MCF 10A (cell line): ENCODE measurements at regions not wholly inside any gene's neighbourhood (a gene's known extent, or its start where the extent isn't known, plus 50 kb on each side); places are given as distances from the start of the nearest gene placed in this dataset.
"Not testable (repeated sequence)": the region's sequence is repeated elsewhere in the genome, so short reads cannot be mapped to it uniquely, and the experiment has no call there.

Source experiments
- BruUV-seq: library from RNA; stranded (reverse); fragments of 400-500 nt; replicated peaks from 2 replicates; lab custom pipeline; 2021; lab: Mats Ljungman, UMichigan
- CTCF ChIA-PET: fragments of 300-600 bp; sonication (Branson Sonifier 250); formaldehyde crosslinking; extraction: SDS; loops from one replicate; lab custom pipeline; 2021; ENCODE audit warnings: antibody characterized with exemption, inconsistent platforms; lab: Yijun Ruan, JAX
- POLR2A ChIA-PET: fragments of 300-600, 350-650 bp; sonication (Branson Sonifier 250); formaldehyde crosslinking; extraction: SDS; loops from one replicate; lab custom pipeline; 2020; ENCODE audit warnings: antibody characterized with exemption, inconsistent platforms; lab: Yijun Ruan, JAX
- DNase-seq: peaks from one replicate; pipeline ENCODE4 v3.0.0-alpha.2; 2018; ENCODE audit not compliant: unreplicated experiment
- H3K27ac Mint-ChIP-seq: one replicate; pipeline ENCODE4 v1.8.0; 2022; ENCODE audit warnings: mild to moderate bottlenecking, low read depth, mixed read lengths; ENCODE audit not compliant: unreplicated experiment
- H3K27me3 Mint-ChIP-seq: one replicate; pipeline ENCODE4 v1.8.0; 2022; ENCODE audit warnings: mixed read lengths; ENCODE audit not compliant: insufficient read depth, unreplicated experiment
- H3K36me3 Mint-ChIP-seq: one replicate; pipeline ENCODE4 v1.8.0; 2022; ENCODE audit warnings: mild to moderate bottlenecking, moderate library complexity, mixed read lengths; ENCODE audit not compliant: insufficient read depth, unreplicated experiment
- H3K4me1 Mint-ChIP-seq: one replicate; pipeline ENCODE4 v1.8.0; 2022; ENCODE audit warnings: mixed read lengths; ENCODE audit not compliant: insufficient read depth, unreplicated experiment
- H3K4me3 Mint-ChIP-seq: one replicate; pipeline ENCODE4 v1.8.0; 2022; ENCODE audit warnings: mild to moderate bottlenecking, moderate library complexity, mixed read lengths; ENCODE audit not compliant: unreplicated experiment
- H3K9me3 Mint-ChIP-seq: one replicate; pipeline ENCODE4 v1.8.0; 2022; ENCODE audit warnings: mixed read lengths; ENCODE audit not compliant: unreplicated experiment
- intact Hi-C: fragments of 100-400 bp; cut with micrococcal nuclease; formaldehyde crosslinking; loops from 2 replicates; pipeline ENCODE4 v1.14.1; 2022

GRCh38 chr1:149285205-149285604 is 181.9 kb upstream of the NBPF9 start:
- H3K4me3 Mint-ChIP-seq, DNase-seq, H3K4me1 Mint-ChIP-seq, intact Hi-C loops, POLR2A ChIA-PET, H3K27me3 Mint-ChIP-seq, H3K27ac Mint-ChIP-seq, H3K36me3 Mint-ChIP-seq, CTCF ChIA-PET, H3K9me3 Mint-ChIP-seq: not testable (repeated sequence)
- BruUV-seq = TSS peak; percentile 73

- DNase-seq, CTCF ChIA-PET, intact Hi-C loops, BruUV-seq, H3K27me3 Mint-ChIP-seq, POLR2A ChIA-PET, H3K9me3 Mint-ChIP-seq, H3K36me3 Mint-ChIP-seq, H3K27ac Mint-ChIP-seq, H3K4me1 Mint-ChIP-seq: not testable (repeated sequence)
- H3K4me3 Mint-ChIP-seq = peak overlapping the region; percentile 74
Measured at GRCh38 chr1:149285638-149286037, 182.3 kb upstream of the NBPF9 start.

GRCh38 chr1:149288580-149288979 is 185.2 kb upstream of the NBPF9 start:
- BruUV-seq, POLR2A ChIA-PET, DNase-seq, H3K27me3 Mint-ChIP-seq, H3K4me1 Mint-ChIP-seq, H3K36me3 Mint-ChIP-seq, intact Hi-C loops, H3K9me3 Mint-ChIP-seq, CTCF ChIA-PET, H3K4me3 Mint-ChIP-seq, H3K27ac Mint-ChIP-seq: not testable (repeated sequence)

- intact Hi-C loops, POLR2A ChIA-PET, DNase-seq, CTCF ChIA-PET, H3K27me3 Mint-ChIP-seq, BruUV-seq, H3K36me3 Mint-ChIP-seq, H3K4me3 Mint-ChIP-seq, H3K27ac Mint-ChIP-seq, H3K9me3 Mint-ChIP-seq, H3K4me1 Mint-ChIP-seq: not testable (repeated sequence)
Measured at GRCh38 chr1:149300478-149301218, 174.2 kb upstream of the NBPF19 start.

- H3K36me3 Mint-ChIP-seq, H3K27ac Mint-ChIP-seq, H3K27me3 Mint-ChIP-seq, POLR2A ChIA-PET, intact Hi-C loops, H3K4me1 Mint-ChIP-seq, H3K9me3 Mint-ChIP-seq, BruUV-seq, H3K4me3 Mint-ChIP-seq, DNase-seq, CTCF ChIA-PET: not testable (repeated sequence)
Measured at GRCh38 chr1:149301282-149301681, 173.6 kb upstream of the NBPF19 start.

GRCh38 chr1:149304796-149305195 is 170.0 kb upstream of the NBPF19 start:
- H3K27me3 Mint-ChIP-seq, DNase-seq, H3K27ac Mint-ChIP-seq, H3K4me1 Mint-ChIP-seq, intact Hi-C loops, H3K9me3 Mint-ChIP-seq, H3K4me3 Mint-ChIP-seq, CTCF ChIA-PET, POLR2A ChIA-PET, H3K36me3 Mint-ChIP-seq, BruUV-seq: not testable (repeated sequence)

- H3K36me3 Mint-ChIP-seq, POLR2A ChIA-PET, H3K27me3 Mint-ChIP-seq, H3K4me1 Mint-ChIP-seq, BruUV-seq, H3K9me3 Mint-ChIP-seq, DNase-seq, H3K4me3 Mint-ChIP-seq, intact Hi-C loops, H3K27ac Mint-ChIP-seq, CTCF ChIA-PET: not testable (repeated sequence)
Measured at GRCh38 chr1:149307640-149308039, 167.2 kb upstream of the NBPF19 start.

GRCh38 chr1:149314921-149315320 is 159.9 kb upstream of the NBPF19 start:
- H3K9me3 Mint-ChIP-seq, H3K4me3 Mint-ChIP-seq, BruUV-seq, H3K4me1 Mint-ChIP-seq, H3K36me3 Mint-ChIP-seq, intact Hi-C loops, DNase-seq, CTCF ChIA-PET, H3K27me3 Mint-ChIP-seq, POLR2A ChIA-PET, H3K27ac Mint-ChIP-seq: not testable (repeated sequence)

- CTCF ChIA-PET, H3K27me3 Mint-ChIP-seq, intact Hi-C loops, H3K4me3 Mint-ChIP-seq, H3K36me3 Mint-ChIP-seq, BruUV-seq, H3K27ac Mint-ChIP-seq, POLR2A ChIA-PET, DNase-seq, H3K9me3 Mint-ChIP-seq, H3K4me1 Mint-ChIP-seq: not testable (repeated sequence)
Measured at GRCh38 chr1:149320971-149321731, 153.7 kb upstream of the NBPF19 start.
